ENCODE measurements at regions not wholly inside any gene's neighbourhood (a gene's known extent, or its start where the extent isn't known, plus 50 kb on each side); places are given as distances from the start of the nearest gene placed in this dataset.

- no peak overlapping the region for H3K4me3 ChIP-seq (ENCODE audit: low read depth, low read length)
- no peak for TF ChIP-seq CTCF (IDR thresholded peaks at IDR 0.05; ENCODE audit: insufficient read depth, low read depth, low read length)
- no peak for DNase-seq (ENCODE audit: low read depth)
Measured at GRCh38 chr16:6898896-6899295, 433.7 kb upstream of the RBFOX1 start.

- TF ChIP-seq CTCF (IDR thresholded peaks at IDR 0.05; ENCODE audit: insufficient read depth, low read depth, low read length) = no peak
- DNase-seq (ENCODE audit: low read depth) = no peak
- no peak overlapping the region for H3K4me3 ChIP-seq (ENCODE audit: low read depth, low read length)
Measured at GRCh38 chr16:6897876-6898485, 434.7 kb upstream of the RBFOX1 start.

GRCh38 chr16:6892966-6893365 lies 439.7 kb upstream of the RBFOX1 start:
- H3K4me3 ChIP-seq (ENCODE audit: low read depth, low read length) = no peak overlapping the region
- no peak for TF ChIP-seq CTCF (IDR thresholded peaks at IDR 0.05; ENCODE audit: insufficient read depth, low read depth, low read length)
- DNase-seq (ENCODE audit: low read depth) = no peak

- no peak overlapping the region for H3K4me3 ChIP-seq (ENCODE audit: low read depth, low read length)
- TF ChIP-seq CTCF (IDR thresholded peaks at IDR 0.05; ENCODE audit: insufficient read depth, low read depth, low read length) = no peak
- no peak for DNase-seq (ENCODE audit: low read depth)
Measured at GRCh38 chr16:6891496-6891895, 441.1 kb upstream of the RBFOX1 start.

GRCh38 chr16:6888531-6888930 lies 444.1 kb upstream of the RBFOX1 start:
- DNase-seq (ENCODE audit: low read depth) = no peak
- no peak overlapping the region for H3K4me3 ChIP-seq (ENCODE audit: low read depth, low read length)
- no peak for TF ChIP-seq CTCF (IDR thresholded peaks at IDR 0.05; ENCODE audit: insufficient read depth, low read depth, low read length)

- H3K4me3 ChIP-seq (ENCODE audit: low read depth, low read length) = no peak overlapping the region
- DNase-seq (ENCODE audit: low read depth) = no peak
- TF ChIP-seq CTCF (IDR thresholded peaks at IDR 0.05; ENCODE audit: insufficient read depth, low read depth, low read length) = no peak
Measured at GRCh38 chr16:6884002-6884401, 448.6 kb upstream of the RBFOX1 start.

GRCh38 chr16:6880263-6880662 lies 452.4 kb upstream of the RBFOX1 start:
- no peak for DNase-seq (ENCODE audit: low read depth)
- H3K4me3 ChIP-seq (ENCODE audit: low read depth, low read length) = no peak overlapping the region
- no peak for TF ChIP-seq CTCF (IDR thresholded peaks at IDR 0.05; ENCODE audit: insufficient read depth, low read depth, low read length)

All from fibroblast of villous mesenchyme (primary cell).